ENCODE measurements at regions not wholly inside any gene's neighbourhood (a gene's known extent, or its start where the extent isn't known, plus 50 kb on each side); places are given as distances from the start of the nearest gene placed in this dataset.
"Not testable (repeated sequence)": the region's sequence is repeated elsewhere in the genome, so short reads cannot be mapped to it uniquely, and the experiment has no call there.

DNA sequence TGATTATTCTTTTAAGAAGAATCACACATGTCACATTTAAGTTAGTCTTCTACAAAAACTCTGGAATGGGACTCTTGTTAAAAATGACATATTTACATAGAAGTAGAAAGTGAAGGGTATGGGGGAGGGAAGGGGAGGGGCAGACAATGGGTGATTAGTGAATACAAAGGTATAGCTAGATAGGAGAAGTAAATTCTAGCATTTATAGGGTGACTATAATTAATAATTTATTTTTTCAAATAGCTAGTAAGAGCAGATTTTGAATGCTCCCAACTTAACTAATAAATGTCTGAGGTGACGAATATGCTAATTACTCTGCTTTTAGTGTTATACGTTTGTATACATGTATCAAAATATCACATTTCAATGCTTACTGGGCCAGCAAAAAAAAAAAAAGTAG lies 59.4 kb downstream of the BLTP3B start:
- H3K4me1 Mint-ChIP-seq: peaks cover 4% of the 10 kb centered on the region
- H3K27ac Mint-ChIP-seq: no peak overlapping the region
- no peak for DNase-seq (ENCODE audit: low spot score in 2 of 2)
- no peak for ATAC-seq
- peaks cover 4% of the 10 kb centered on the region for H3K9me3 Mint-ChIP-seq
- no peak overlapping the region for H3K4me3 Mint-ChIP-seq
- peaks cover 100% of the 10 kb centered on the region for H3K36me3 Mint-ChIP-seq

- H3K4me3 Mint-ChIP-seq; H3K4me1 Mint-ChIP-seq; H3K9me3 Mint-ChIP-seq; ATAC-seq; H3K27ac Mint-ChIP-seq; DNase-seq (ENCODE audit: low spot score in 2 of 2): not testable (repeated sequence)
- H3K36me3 Mint-ChIP-seq: peaks cover 91% of the 10 kb centered on the region
Measured at GRCh38 chr12:100078777-100079176, 63.9 kb downstream of the BLTP3B start.

DNA sequence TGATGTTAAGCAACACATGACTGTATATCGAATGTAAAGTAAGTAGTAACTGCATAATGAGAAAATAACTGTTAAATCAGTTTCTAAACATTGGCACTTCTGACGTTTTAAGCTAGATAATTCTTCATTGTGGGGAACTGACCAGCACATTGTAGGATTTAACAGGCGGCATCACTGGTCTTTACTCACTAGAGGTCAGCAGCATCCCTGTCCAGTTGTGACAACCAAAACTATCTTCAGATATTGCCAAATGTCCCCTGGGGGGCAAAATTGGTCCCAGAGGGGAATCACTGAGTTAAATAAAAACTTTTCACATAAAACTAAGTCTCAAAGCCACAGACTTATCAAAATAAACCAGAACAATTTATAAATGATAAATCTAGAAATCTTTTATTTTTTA lies 65.3 kb downstream of the BLTP3B start:
- H3K4me1 Mint-ChIP-seq: no peaks in the 10 kb centered on the region
- no peak for ATAC-seq
- peaks cover 88% of the 10 kb centered on the region for H3K36me3 Mint-ChIP-seq
- H3K27ac Mint-ChIP-seq: no peak overlapping the region
- no peak overlapping the region for H3K4me3 Mint-ChIP-seq
- DNase-seq (ENCODE audit: low spot score in 2 of 2): no peak
- H3K9me3 Mint-ChIP-seq: peaks cover 4% of the 10 kb centered on the region

DNA sequence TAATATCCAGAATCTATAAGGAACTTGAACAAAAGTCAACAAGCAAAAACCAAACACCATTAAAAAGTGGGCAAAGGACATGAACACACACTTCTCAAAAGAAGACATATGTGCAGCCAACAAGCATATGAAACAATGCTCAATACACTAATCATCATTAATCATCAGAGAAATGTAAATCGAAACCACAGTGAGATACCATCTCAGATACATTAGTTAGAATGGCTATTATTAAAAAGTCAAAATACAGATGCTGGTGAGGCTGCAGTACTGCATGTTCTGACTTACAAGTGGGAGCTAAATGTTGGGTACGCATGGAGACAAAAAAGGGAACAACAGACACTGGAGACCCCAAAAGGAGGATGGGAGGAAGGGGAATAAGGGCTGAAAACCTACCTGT lies 67.1 kb downstream of the BLTP3B start:
- no peaks in the 10 kb centered on the region for H3K4me1 Mint-ChIP-seq
- DNase-seq (ENCODE audit: low spot score in 2 of 2) (no peak), ATAC-seq (no peak)
- H3K9me3 Mint-ChIP-seq: no peaks in the 10 kb centered on the region
- H3K27ac Mint-ChIP-seq: no peak overlapping the region
- peaks cover 88% of the 10 kb centered on the region for H3K36me3 Mint-ChIP-seq
- H3K4me3 Mint-ChIP-seq: no peak overlapping the region

DNA sequence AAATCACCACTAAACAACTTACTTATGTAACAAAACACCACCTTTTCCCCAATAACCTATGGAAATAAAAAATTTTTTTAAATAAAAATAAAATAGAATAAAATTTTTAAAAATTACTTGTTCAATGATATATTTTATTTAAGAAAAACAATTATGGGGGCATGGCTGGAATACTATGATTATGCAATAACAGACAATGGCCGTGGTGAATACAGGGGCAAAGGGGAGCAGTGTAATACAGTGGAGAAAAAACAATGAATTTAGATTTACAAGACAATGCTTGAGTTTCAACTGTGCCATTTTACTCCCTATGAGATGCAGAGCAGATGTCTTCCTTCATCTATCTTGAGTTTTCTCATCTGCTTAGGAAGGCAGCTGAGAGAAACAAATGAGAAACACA lies 72.9 kb downstream of the BLTP3B start:
- Mint-ChIP-seq H3K36me3 (peaks cover 95% of the 10 kb centered on the region), H3K9me3 (peaks cover 23% of the 10 kb centered on the region)
- no peak for ATAC-seq

DNA sequence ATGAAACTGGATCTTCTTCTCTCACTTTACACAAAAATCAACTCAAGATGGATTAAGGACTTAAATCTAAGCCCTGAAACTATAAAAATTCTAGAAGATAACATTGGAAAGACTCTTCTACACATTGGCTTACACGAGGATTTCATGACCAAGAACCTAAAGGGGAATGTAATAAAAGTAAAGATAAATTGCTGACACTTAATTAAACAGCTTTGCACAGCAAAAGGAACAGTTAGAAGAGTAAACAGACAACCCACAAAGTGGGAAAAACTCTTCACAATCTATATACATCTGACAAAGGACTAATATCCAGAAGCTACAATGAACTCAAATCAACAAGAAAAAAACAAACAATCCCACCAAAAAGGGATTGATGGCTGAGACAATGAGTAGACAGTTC lies 74.4 kb downstream of the BLTP3B start:
- Mint-ChIP-seq H3K4me3 (no peak overlapping the region), H3K4me1 (peaks cover 6% of the 10 kb centered on the region), H3K9me3 (peaks cover 23% of the 10 kb centered on the region), H3K27ac (no peak overlapping the region), H3K36me3 (peaks cover 98% of the 10 kb centered on the region)
- no peak for ATAC-seq
- no peak for DNase-seq (ENCODE audit: low spot score in 2 of 2)

More for the DNA sequence above, 72.9 kb downstream of the BLTP3B start:
- no peak overlapping the region for H3K4me3 Mint-ChIP-seq
- H3K27ac Mint-ChIP-seq: no peak overlapping the region
- no peak for DNase-seq (ENCODE audit: low spot score in 2 of 2)
- H3K4me1 Mint-ChIP-seq: peaks cover 6% of the 10 kb centered on the region

GRCh38 chr12:100061814-100062213 lies 77.1 kb upstream of the ANKS1B start:
- Mint-ChIP-seq H3K27ac (no peak overlapping the region), H3K4me1 (no peaks in the 10 kb centered on the region), H3K9me3 (peaks cover 7% of the 10 kb centered on the region), H3K36me3 (peaks cover 100% of the 10 kb centered on the region), H3K4me3 (no peak overlapping the region)
- ATAC-seq: no peak
- DNase-seq (ENCODE audit: low spot score in 2 of 2): no peak

- peak overlapping the region; percentile 67 for H3K27ac Mint-ChIP-seq
- H3K4me1 Mint-ChIP-seq: no peaks in the 10 kb centered on the region
- no peaks in the 10 kb centered on the region for H3K9me3 Mint-ChIP-seq
- H3K4me3 Mint-ChIP-seq: no peak overlapping the region
- H3K36me3 Mint-ChIP-seq: peaks cover 97% of the 10 kb centered on the region
- DNase-seq (ENCODE audit: low spot score in 2 of 2) (no peak), ATAC-seq (no peak)
Measured at GRCh38 chr12:100058482-100059029, 73.8 kb upstream of the ANKS1B start.

DNA sequence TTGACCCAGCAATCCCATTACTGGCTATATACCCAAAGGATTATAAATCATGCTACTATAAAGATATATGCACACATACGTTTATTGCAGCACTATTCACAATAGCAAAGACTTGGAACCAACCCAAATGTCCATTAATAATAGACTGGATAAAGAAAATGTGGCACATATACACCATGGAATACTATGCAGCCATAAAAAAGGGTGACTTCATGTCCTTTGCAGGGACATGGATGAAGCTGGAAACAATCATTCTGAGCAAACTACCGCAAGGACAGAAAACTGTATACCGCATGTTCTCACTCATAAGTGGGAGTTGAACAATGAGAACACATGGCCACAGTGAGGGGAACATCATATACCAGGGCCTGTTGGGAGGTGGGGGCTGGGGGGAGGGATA lies 61.5 kb upstream of the ANKS1B start:
- not testable (repeated sequence) for ATAC-seq; DNase-seq (ENCODE audit: low spot score in 2 of 2); H3K4me1 Mint-ChIP-seq; H3K27ac Mint-ChIP-seq; H3K9me3 Mint-ChIP-seq; H3K4me3 Mint-ChIP-seq
- peaks cover 100% of the 10 kb centered on the region for H3K36me3 Mint-ChIP-seq

GRCh38 chr12:100044266-100044665 lies 59.5 kb upstream of the ANKS1B start:
- no peak overlapping the region for H3K27ac Mint-ChIP-seq
- DNase-seq (ENCODE audit: low spot score in 2 of 2) (no peak), ATAC-seq (no peak)
- H3K4me1 Mint-ChIP-seq: peaks cover 10% of the 10 kb centered on the region
- H3K9me3 Mint-ChIP-seq: peaks cover 3% of the 10 kb centered on the region
- no peak overlapping the region for H3K4me3 Mint-ChIP-seq
- H3K36me3 Mint-ChIP-seq: peaks cover 97% of the 10 kb centered on the region

DNA sequence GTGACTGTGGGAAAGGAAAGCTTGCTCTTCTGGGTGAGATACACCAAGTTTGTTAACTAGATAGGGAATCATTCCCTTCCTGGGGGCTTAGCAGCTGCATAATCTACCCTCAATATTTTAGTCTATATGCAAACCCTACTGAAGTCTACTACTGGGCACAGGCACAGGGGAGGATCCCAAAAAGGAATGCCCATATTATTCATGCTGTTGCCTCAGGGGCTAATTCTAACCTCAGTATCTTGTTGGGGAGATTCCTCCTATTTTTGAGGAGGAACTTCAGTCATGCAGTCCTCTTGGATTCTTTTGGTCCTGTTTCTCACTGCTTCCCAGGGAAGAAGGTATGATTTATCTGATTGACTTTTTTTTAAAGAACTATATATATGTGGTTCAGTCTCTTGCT lies 58.9 kb upstream of the ANKS1B start:
- H3K36me3 Mint-ChIP-seq: peaks cover 97% of the 10 kb centered on the region
- peaks cover 10% of the 10 kb centered on the region for H3K4me1 Mint-ChIP-seq

More for the DNA sequence above, 58.9 kb upstream of the ANKS1B start:
- DNase-seq (ENCODE audit: low spot score in 2 of 2) (no peak), ATAC-seq (no peak)
- H3K4me3 Mint-ChIP-seq: no peak overlapping the region
- peaks cover 3% of the 10 kb centered on the region for H3K9me3 Mint-ChIP-seq
- no peak overlapping the region for H3K27ac Mint-ChIP-seq
